Stimulated activated CD8-positive, alpha-beta memory T cell treated with anti-CD3 and anti-CD28 coated beads, Interleukin-7, amount 100 ng/mL, for 24 hours (primary cell): ENCODE measurements at regions not wholly inside any gene's neighbourhood (a gene's known extent, or its start where the extent isn't known, plus 50 kb on each side); places are given as distances from the start of the nearest gene placed in this dataset.

ENCODE experiments used
- DNase-seq: peaks from one replicate; pipeline ENCODE4 v3.0.0-alpha.2; 2020; ENCODE audit warnings: low read depth

DNA sequence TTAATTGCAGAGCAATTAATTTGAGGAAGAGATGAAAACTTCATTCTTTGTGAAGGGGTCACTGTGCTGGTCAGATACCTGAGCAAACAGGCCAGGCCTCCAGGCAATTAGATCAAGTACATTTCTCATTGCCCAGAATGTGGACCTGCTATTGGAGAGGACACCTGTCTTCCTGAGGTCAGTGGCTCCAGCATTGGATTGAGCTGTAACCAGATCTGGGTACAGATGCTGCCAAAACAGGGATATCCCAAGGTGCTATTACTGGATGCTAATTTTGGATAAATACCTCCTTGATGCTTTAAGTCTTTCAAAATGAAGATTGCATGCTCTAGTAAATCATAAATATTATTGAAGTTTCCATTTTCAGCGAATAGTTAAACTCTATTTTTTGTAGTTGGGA, 131.5 kb downstream of the FAM161A start:
- no peak for DNase-seq

DNA sequence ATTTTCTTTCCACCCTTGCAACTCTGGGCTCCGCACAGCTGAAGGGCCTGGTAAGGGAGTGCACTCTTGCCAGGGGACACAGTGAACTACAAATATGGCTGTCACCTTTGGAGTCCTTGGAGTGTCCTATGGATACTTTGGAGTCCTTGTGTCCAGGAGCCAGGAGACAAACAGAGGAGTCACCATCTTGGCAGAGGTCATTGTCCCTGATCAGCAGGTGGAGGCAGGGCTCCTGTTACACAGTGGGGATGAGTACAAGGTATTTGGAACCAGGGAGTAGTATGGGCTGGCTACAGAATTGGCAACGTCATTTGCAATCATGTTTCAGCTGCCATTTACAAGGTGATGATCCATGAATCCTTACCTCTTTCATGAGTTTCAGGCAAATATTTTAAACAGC, 132.5 kb downstream of the FAM161A start:
- no peak for DNase-seq

DNA sequence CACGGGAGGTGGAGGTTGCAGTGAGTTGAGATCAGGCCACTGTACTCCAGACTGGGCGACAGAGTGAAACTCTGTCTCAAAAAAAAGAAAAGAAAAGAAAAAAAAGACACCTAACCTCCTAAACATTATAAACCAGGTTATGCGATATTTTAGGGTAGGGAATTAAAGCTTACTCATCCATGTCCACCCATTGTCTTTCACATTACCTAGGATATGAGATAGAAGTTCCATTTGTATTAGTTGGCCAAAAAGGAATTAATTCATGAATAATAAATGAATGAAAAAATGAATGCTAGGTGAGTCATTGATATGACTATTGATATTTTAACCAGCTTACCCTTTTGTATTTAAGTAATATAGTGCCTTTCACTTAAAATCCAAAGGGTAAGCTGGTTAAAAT, 132.9 kb downstream of the FAM161A start:
- no peak for DNase-seq

DNA sequence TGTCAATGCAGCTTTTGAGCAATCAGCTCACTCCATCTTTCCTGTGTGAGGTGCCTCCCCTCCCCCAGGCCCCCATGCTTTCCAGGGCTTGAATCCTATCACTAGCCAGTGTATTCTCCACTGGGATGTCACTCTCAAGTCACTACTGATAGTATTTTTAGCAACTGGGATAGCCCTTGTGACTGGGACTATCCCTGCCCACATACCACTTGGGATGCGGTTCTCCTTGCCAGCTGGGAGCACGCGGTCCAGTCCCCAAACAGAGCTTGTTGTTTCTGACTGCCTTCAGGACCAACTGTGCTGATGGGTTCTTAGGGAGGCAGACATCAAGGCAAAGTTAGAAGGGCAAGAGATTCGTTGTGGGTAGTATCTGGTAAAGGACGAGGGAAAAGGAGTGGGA, 134.9 kb downstream of the FAM161A start:
- DNase-seq = no peak

DNA sequence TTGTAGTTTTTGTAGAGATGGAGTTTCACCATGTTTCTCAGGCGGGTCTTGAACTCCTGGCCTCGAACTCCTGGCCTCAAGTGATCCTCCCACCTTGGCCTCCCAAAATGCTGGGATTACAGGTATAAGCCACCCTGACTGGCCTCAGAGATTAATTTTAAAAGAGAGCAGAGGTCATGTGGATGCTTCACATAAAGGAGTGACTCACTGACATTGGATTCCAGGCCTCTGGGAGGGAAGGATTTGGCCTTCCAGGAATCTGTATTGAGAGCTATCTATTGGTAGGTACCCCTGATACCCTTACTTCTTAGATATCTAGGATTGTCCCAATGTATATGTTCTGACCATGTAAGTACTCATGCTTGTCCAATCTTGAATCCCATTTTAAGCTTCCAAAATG, 138.4 kb downstream of the FAM161A start:
- no peak for DNase-seq

DNA sequence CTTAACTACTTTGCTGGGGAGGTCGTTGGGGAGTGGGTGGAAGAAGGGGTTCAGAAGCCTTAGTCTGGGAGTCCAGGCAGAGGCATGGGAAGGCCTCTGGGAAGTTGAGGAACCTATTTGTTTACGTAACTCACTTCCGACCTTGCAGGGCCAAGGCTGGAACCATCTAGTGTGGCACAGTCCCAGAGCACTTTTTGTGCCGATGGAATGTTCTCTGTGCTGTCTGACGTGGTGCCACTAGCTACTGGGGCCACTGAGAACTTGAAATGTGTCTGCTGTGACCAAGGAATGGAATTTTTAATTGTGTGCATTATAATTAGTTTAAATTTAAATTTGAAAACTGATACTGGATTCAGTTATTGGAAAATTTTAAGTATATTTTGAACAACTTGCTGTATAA, 139.7 kb downstream of the FAM161A start:
- no peak for DNase-seq

DNA sequence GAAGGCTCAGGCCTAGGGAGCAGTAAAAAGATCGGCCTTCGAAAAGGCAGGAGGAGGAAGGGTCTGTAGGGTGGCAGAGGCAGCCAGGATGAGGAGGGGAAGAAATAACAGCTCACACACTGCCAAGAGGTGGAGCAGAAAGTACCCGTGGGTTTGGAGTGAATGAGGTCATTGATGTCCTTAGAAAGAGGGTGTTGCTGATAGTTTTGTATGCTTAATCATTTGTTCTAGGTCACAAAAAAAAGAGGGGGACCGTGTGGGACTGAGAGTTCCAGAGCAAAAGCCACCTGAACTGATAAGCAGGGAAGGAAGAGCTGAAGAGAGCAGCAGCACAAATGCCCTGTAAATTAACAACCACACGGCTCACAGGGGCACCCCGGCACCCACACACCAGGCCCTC, 140.4 kb downstream of the FAM161A start:
- no peak for DNase-seq

DNA sequence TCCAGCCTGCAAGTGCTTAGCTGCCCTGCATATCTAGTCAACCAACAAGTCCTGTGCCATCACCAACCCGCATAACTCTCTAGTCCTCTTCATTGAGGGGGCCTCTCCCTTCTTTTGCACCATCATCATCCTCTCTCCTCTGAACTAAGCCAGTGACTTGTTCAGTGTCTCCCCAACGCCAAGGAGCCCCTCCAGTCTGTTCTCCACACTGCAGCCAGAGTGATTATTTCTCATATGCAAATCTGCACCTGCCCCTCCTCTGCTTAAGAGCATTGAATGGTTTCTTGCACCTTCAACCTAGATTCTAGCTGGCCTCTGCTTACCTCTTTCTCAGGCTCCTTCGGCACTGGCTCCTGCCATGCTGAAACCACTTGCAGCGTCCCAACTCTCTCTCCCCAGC, 141.8 kb downstream of the FAM161A start:
- no peak for DNase-seq

DNA sequence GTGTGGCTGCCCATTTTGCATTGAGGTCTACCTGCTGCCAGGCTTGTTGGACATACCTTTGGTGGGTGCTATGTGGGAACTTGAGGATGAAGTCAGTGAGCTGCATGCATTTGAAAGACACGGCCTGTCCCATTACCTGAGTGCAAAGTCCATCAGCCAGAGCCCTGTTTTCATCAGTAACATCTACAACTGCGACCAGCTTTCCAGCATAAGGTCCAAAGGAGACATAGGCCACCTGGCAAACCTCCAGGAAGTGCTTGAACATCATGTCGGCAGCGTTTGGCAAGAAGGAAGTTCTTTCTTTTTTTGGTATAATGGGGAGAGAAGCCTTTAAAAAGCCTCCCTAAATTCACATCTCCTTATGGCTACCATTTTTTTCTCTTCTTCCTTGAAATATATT, 143.1 kb downstream of the FAM161A start:
- no peak for DNase-seq

DNA sequence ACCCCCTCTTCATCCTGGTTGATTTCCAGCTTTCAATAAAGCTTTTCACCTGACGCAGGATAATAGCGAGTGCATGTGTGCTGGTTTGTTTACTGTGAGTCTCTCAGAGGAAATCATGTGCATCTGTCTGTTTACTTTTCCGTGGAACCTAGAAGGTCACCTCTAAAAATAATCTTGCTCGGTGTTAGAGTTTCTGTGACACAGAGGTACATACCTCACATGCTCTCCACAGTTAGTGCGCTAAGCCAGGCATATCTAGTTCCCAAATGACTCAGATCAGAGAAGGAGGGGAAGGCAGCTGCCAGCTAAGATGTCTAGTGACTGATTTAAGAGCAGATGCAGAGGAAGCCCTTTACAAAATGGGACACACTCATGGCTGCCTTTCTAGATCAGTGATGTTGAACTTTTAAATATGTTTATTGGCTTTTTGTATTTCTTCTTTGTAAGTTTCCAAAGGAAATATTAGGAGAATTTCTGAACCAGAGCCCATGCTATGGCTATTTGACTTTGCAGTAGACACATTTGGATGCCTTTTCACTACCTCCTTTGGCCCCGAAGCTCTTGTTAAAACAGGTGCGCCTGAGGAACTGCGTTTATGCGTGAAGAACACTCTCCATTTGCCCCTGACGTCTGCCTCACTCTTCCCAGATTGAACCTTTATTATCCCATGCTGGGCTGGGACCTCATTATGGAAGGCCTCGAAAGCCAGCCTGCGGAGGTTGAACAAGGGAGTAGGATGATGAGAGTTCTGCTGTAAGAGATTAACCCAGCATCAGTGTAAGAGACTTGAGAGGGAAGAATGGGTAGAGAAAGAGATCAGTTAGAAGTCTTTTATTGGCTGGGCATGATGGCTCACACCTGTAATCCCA, 145.6 kb downstream of the FAM161A start:
- no peak for DNase-seq

DNA sequence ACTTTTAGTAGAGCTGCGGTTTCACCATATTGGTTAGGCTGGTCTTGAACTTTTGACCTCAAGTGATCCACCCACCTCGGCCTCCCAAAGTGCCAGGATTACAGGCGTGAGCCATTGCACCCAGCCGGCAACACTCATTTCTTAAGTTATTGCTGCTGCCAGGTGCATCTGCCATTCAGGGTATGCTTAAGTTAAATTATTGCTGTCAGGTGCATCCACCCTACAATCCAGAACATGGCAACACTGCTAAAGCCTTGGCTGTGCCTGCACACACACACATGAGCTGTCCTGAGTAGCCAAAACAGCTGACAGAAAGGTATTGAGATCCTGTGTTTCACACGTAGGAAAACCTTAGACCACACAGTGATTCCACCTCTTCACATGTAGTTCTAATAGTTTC, 148.2 kb downstream of the FAM161A start:
- DNase-seq = no peak

DNA sequence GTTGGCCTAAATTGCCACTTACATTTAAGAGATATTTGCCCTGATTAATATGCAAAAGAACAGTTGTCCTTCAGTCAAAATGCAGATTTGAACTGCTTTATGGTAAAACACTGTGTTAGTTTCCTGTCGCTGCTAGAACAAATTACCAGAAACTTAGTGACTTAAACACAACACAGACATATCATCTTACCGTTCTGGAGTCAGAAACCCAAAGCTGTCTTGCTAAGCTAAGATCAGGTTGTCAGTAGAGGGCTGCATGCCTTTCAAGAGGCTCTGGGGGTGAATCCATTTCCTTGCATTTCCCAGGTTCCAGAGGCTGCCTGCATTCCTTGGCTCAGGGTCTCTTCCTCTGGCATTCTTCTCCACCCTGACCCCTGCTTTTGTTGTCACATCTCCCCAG, 149.5 kb downstream of the FAM161A start:
- DNase-seq = no peak

DNA sequence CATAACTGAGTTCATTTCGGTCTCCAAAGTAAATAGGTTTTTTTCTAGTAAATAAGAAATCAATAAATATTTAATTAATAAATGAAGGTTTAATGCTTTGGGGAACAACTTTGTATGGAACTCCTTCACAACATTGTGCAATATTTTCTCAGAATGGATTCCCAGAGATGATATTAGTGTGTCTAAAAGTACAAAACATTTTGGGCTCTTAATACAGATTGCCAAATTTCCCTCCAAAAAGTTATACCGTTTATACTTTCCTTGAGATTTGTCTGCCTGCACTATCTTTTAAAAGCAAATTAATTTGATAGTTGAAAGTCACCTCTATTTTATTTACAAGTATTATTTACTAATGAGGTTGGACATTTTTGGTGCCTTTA, 151.8 kb downstream of the FAM161A start:
- no peak for DNase-seq

DNA sequence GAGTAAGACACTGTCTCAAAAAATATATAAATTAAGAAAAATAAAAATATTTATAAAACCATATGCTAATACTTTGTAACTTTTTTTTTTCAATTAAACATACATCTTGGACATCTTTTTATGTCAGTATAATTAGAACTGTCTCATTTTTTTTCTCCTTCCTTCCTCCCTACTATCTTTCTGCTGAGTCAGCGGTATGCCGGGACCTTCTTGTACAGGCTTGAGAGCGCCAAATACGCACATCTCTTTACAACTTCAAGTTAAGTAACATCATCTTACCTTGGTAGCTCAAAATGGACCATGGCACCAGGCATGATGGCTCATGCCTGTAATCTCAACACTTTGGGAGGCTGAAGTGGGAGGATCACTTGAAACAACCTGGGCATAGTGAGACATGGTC, 153.4 kb downstream of the FAM161A start:
- no peak for DNase-seq

DNA sequence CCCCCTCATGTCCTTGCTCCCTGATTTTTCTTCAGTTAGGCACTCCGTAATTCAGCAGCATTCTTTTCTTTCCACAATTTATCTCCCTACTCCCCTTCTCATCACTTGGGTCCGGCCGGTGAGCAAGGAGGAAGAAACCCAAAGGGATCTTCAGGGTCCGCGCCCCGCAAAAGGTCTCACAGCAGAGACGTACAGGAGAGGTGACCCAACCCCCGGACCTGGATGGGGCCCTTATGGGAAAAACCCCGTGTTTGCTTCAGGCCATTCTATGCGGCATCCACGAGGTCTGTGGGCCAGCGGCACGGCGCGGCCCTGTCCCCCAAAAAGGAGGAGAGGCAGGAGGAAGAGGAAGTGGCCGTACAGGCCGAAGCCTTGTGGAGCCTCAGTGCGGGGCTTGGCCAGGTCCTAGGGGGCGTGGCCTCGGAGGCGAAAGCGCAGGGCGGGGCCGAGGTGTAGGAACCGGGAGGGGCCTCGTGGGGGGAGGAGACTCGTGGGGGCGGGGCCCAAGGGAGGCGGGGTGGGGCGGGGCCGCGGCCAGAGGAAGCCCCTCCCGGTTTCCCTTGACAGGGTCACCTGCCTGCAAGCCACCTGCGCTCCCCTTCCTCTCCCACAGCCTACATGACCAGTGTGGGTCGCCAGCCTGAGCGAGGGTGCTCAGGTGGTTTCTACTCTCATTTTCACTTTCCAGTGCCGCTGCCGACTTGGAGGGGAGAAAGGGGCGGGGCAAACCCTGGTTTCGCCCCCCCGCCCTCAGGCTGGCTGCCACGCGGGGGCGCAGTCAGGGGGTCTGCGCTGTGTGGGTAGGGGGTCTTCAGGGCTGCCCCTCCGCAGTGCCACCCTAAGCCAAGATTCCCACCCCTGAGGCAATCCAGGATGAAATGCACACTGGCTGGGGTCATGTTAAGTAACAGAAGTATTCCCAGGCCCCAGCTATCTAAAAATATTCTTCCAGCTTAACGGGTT, 156.4 kb upstream of the XPO1 start:
- DNase-seq = peak; percentile 75

DNA sequence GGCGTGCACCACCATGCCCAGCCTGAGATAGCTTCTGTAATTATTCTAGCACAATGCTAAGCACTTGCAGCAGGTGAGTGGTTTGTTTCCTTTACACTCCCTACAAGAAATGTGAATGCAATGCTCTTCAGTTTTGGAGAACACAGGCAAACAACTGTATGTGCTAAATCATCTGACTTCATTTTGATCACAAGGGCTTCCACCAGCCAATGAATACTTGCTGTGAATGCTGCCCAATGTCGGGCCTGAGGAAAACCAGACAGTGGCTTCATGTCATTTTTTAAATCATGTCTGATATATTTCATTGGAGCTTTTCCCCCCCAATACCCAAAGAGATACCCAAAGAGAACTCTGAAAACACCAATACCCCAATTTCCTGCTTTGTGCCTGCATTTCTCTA, 155.6 kb upstream of the XPO1 start:
- DNase-seq = no peak

DNA sequence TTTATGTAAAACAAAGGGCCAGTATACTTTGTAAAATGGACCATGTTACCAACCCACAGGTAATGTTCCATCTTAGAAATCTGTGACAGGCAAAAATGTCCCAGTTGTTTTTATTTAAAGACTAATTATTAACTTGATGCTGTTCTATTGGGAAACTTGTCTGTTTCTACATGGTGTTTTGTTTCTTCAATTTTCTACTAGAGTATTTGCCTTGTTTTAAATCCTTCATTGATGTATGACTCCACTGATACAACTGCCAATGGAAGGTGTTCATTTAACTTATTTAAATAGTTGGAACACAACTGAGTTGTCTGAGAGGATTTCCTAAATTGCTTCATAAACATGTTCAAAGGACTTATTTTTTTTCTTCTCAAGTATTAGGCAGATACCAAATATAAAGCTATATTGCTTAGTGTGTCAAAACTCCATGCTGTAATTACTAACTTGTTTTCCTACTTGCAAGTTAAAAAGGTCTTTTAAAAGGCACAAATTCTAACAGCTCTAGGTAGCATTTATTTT, 152.0 kb upstream of the XPO1 start:
- DNase-seq = no peak

DNA sequence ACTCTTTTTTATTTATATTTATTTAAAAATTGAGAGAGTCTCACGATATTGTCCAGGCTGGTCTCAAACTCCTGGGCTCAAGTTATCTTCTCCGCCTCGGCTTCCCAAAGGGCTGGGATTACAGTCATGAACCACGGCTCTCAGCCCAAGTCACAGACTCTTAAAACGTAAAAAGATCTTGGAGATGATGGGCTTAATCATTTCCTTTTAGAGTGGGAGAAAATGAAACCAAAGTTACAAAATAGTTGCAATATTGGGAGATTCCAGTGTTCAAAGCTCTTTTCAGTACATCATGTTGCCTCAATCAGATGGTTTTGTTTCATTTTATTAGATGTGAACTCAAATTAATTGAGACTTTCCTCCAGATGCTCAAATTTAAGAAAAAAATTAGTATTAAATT, 151.4 kb upstream of the XPO1 start:
- no peak for DNase-seq

DNA sequence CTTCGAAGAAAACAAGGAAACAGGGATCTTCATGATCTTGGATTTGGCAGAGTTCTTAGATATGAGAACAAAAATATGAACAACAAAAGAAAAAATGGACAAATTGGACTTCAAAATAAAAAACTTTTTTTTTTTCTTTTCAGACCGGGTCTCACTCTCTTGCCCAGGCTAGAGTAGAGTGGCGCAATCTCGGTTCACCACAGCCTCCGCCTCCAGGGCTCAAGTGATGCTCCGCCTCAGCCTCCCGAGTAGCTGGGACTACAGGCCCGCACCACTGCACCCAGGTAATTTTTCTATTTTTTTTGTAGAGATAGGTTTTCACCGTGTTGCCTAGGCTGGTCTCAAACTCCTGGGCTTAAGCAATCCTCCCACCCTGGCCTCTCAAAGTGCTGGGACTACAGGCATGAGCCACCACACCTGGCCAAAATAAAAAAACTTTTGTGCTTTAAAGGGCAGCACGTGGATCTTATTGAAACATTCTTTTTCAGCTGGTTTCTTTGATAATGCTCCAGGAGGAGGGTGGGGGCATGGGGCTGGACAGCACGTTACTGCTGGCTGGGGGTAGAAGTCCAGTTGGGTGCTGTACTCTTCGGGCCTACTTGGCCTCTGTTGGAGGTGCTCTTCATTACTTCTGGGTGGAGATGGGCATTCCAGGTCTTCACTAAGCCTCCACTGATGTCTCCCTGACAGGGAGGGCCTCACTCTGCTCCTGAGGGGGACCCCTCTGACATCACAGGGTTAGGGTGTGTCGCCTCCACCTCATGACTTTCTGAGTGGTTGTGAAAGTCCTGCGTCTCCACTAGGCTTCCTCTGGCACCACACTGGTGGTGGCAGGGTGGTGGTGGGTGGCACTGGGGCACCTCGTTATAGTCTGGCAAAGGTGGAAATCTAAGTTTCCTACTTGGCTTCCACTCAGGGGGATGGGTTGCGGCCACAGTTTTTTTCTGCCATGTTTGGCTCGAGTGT, 150.5 kb upstream of the XPO1 start:
- DNase-seq = no peak

DNA sequence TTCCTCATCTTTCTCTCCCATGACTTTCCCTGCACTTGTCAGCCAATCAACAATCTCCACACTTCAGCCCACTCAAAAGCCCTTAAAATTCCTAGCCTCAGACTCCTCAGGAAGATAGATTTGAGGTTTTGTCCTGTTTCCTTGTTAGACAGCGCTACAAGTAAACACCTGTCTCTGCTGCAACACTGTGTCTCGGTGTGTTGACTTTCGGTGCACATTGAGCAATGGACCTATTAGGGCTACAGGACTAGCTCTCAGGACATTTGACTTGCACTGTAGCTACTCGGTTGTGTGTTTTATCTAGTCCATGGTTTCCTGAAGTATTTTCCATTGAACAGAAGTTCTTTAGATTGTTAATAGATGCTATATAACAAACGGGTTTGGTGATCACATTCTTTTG, 140.9 kb upstream of the XPO1 start:
- no peak for DNase-seq

DNA sequence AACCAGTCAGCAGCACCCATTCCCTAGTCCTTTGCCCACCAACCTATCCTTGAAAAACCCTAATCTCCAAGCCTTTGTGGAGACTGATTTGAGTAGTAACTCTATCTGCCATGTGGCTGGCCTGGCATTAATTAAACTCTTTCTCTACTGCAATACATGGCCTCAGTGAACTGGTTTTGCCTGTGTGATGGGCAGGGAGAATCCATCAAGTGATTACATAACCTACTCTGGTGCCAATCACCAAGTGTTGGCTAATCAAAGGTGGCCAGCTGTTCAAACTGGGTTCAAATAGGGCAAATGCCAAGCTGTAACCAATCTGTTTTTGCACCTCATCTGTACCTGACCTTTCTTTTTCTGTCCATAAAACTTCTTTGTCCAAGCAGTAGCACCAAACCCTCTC, 139.8 kb upstream of the XPO1 start:
- DNase-seq = no peak

DNA sequence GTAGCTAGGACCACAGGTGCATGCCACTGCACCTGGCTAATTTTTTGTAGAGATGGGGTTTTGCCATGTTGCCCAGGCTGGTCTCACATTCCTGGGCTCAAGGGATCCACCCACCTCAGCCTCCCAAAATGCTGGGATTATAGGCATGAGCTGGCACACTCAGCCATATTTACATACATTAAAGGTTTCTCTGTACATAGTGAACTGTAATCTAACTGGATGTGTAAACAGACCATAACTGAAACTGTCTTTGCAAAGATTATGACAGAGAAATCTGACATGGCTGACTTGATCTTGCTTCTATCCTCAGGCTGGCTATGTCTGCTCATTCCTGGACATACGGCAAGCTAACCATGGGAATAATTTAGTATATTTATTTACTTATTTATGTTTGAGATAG, 139.2 kb upstream of the XPO1 start:
- no peak for DNase-seq
